ENCODE measurements at regions not wholly inside any gene's neighbourhood (a gene's known extent, or its start where the extent isn't known, plus 50 kb on each side); places are given as distances from the start of the nearest gene placed in this dataset.

DNA sequence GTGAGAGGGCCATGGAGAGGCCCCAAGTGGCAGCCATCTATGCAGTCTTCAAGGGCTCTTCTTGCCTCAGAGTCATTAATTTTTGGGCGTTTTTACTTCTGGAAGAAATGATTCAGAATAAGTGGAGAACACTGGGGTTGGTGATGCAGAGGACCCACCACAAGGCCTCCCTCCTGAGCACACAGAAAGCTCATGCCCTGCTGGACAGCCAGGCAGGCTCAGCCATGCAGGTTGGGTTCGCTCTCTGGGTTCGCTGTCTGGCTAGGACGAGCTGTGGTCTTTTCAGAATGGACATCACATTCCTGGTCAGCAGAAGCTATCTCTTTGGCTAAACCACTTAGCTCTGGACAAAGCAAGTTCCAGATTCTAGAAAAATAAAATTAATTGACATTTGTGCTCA, 480.8 kb downstream of the RPS24 start:
- TF ChIP-seq CTCF (conservative IDR thresholded peaks at IDR 0.05; ENCODE audit: low read length) (no peak), EZH2phosphoT487 (IDR thresholded peaks at IDR 0.05; ENCODE audit: borderline replicate concordance, low read depth, low read length) (no peak)

All from OCI-LY7 (cell line).